Breast epithelium (tissue), 4 donors: ENCODE measurements at regions not wholly inside any gene's neighbourhood (a gene's known extent, or its start where the extent isn't known, plus 50 kb on each side); places are given as distances from the start of the nearest gene placed in this dataset.
A peak's percentile ranks its signal among the peaks of the same experiment; 100 is the strongest.

Experiments used
- DNase-seq, 2 donors: peaks; one replicate each; pipeline ENCODE4 v3.0.0-alpha.2; 2019; ENCODE audit warnings: low spot score in 2 of 2
- H3K27ac ChIP-seq, 2 donors: fragments of 200-600 bp; sonication (generic) in 1 of 2; one replicate each; pipeline ENCODE4 v1.5.1; 2016 to 2019; ENCODE audit warnings: mild to moderate bottlenecking in 1 of 2
- H3K27me3 ChIP-seq, 2 donors: fragments of 200-600 bp; sonication (generic) in 1 of 2; one replicate each; pipeline versions ENCODE4 v1.5.1 to v1.6.0; 2017 to 2019; ENCODE audit warnings: control low read depth in 1 of 2, mild to moderate bottlenecking in 1 of 2
- H3K36me3 ChIP-seq: fragments of 200-600 bp; one replicate; pipeline ENCODE4 v1.5.1; 2019
- H3K4me1 ChIP-seq, 2 donors: fragments of 200-600 bp; sonication (generic); one replicate each; pipeline ENCODE4 v1.5.1; 2016 to 2019; ENCODE audit warnings: control low read depth in 1 of 2
- H3K4me3 ChIP-seq, 3 donors: fragments of 200-600 bp; sonication (generic); 1 replicate in 2 of 3; 2 replicates in 1 of 3; pipeline ENCODE4 v1.5.1; 2016 to 2019; ENCODE audit warnings: mild to moderate bottlenecking in 3 of 3, moderate library complexity in 2 of 3
- H3K9me3 ChIP-seq, 2 donors: fragments of 200-600 bp; sonication (generic) in 1 of 2; one replicate each; pipeline ENCODE4 v1.5.1; 2016 to 2019; ENCODE audit warnings: control low read depth in 1 of 2
- CTCF ChIP-seq, 3 donors: fragments of 450-650 bp; IDR thresholded peaks; one replicate each; pipeline ENCODE4 v1.5.1; 2016 to 2017; ENCODE audit warnings: antibody characterized with exemption in 3 of 3, mild to moderate bottlenecking in 3 of 3, moderate library complexity in 3 of 3
- POLR2A ChIP-seq: fragments of 450-650 bp; IDR thresholded peaks from one replicate; pipeline ENCODE4 v1.6.1; 2016; ENCODE audit warnings: antibody characterized with exemption, mild to moderate bottlenecking, moderate library complexity
- POLR2AphosphoS5 ChIP-seq, 3 donors: sonication (generic); formaldehyde crosslinking; IDR thresholded peaks; one replicate each; pipeline ENCODE4 v1.6.1; 2017; ENCODE audit warnings: antibody characterized with exemption in 3 of 3
- intact Hi-C: fragments of 100-400 bp; cut with DNase I; formaldehyde crosslinking; loops from one replicate; pipeline ENCODE4 v1.15.1; 2023; ENCODE audit warnings: low total_unique reads

- intact Hi-C loops: no loop called here
- Histone ChIP-seq H3K9me3 (no peaks in the 10 kb centered on the region), H3K4me3 (no peak overlapping the region), H3K27me3 (no peaks in the 10 kb centered on the region), H3K36me3 (no peaks in the 10 kb centered on the region), H3K27ac (no peak overlapping the region), H3K4me1 (no peaks in the 10 kb centered on the region)
- no peak for TF ChIP-seq POLR2A
- TF ChIP-seq CTCF (IDR thresholded peaks at IDR 0.05): no peak
- TF ChIP-seq POLR2AphosphoS5 (IDR thresholded peaks at IDR 0.05): no peak
- no peak for DNase-seq
Measured at GRCh38 chr15:38961456-38961855, 396.8 kb upstream of the RASGRP1 start.

DNA sequence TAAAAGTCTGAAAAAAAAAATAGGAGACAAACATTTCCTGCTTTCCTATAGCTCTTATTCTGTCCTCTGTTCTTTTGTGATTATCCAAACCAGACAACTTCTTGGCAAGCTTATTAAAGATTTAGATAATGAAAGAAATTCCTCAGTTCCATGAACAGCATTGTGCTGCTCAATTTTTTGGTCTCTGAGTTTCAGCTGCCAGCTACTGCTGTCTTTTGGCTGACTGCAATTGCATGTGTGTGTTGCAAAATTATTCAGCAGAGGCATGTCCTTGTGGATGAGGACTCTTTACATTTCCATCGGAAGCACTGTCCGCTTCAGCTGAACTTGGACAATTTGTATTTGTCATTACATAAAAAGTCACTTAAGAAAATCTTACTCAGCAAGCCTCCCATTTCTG is 397.3 kb upstream of the RASGRP1 start:
- no peaks in the 10 kb centered on the region for H3K27me3 ChIP-seq
- H3K4me3 ChIP-seq: no peak overlapping the region
- DNase-seq: no peak
- no peak overlapping the region for H3K27ac ChIP-seq
- intact Hi-C loops: no loop called here
- no peaks in the 10 kb centered on the region for H3K4me1 ChIP-seq
- no peak for TF ChIP-seq POLR2AphosphoS5 (IDR thresholded peaks at IDR 0.05)
- TF ChIP-seq POLR2A: no peak
- TF ChIP-seq CTCF (IDR thresholded peaks at IDR 0.05): no peak
- H3K9me3 ChIP-seq: no peaks in the 10 kb centered on the region
- H3K36me3 ChIP-seq: no peaks in the 10 kb centered on the region

- no peaks in the 10 kb centered on the region for H3K4me1 ChIP-seq
- no peak for DNase-seq
- H3K36me3 ChIP-seq: no peaks in the 10 kb centered on the region
- no peak overlapping the region for H3K27ac ChIP-seq
- TF ChIP-seq POLR2AphosphoS5 (IDR thresholded peaks at IDR 0.05) (no peak), CTCF (IDR thresholded peaks at IDR 0.05) (no peak)
- H3K4me3 ChIP-seq: no peak overlapping the region
- no peaks in the 10 kb centered on the region for H3K27me3 ChIP-seq
- intact Hi-C loops: no loop called here
- H3K9me3 ChIP-seq: peaks cover 0 to 6% of the 10 kb centered on the region in 2 donors
Measured at GRCh38 chr15:38972831-38973230, 408.2 kb upstream of the RASGRP1 start.

GRCh38 chr15:38975282-38975990 is 410.8 kb upstream of the RASGRP1 start:
- Histone ChIP-seq H3K4me3 (no peak overlapping the region), H3K36me3 (no peaks in the 10 kb centered on the region), H3K27ac (no peak overlapping the region), H3K9me3 (peaks cover 0 to 17% of the 10 kb centered on the region in 2 donors), H3K4me1 (no peaks in the 10 kb centered on the region), H3K27me3 (no peaks in the 10 kb centered on the region)
- intact Hi-C loops: no loop called here
- TF ChIP-seq CTCF (IDR thresholded peaks at IDR 0.05): no peak
- no peak for TF ChIP-seq POLR2AphosphoS5 (IDR thresholded peaks at IDR 0.05)
- TF ChIP-seq POLR2A: no peak
- no peak for DNase-seq

DNA sequence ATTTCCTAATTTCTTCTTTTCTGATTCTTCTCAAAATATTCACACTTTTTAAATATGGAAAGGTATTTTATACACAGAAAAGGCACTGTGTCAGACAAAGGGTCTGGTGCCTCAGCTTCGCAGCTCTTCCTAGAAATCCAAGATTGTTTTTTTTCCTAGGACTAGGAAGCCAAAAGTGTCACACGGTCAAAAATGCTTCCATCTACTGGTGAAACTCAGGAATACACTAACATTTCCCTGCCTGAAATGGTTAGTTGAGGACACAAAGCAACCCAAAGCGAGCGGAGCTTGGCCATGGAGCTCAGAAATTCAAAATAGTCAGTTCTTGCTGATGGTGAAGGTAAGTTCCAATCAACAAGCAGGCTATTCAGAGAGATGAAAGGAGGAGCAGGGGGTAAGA is 426.5 kb upstream of the RASGRP1 start:
- no peaks in the 10 kb centered on the region for H3K9me3 ChIP-seq
- H3K4me3 ChIP-seq: no peak overlapping the region
- DNase-seq: no peak
- H3K27ac ChIP-seq: no peak overlapping the region
- peaks cover 0 to 3% of the 10 kb centered on the region in 2 donors for H3K4me1 ChIP-seq
- intact Hi-C loops: no loop called here
- no peaks in the 10 kb centered on the region for H3K36me3 ChIP-seq
- TF ChIP-seq POLR2A (no peak), CTCF (IDR thresholded peaks at IDR 0.05) (peak in 2 of 3 donors; percentile 17 to 49)
- H3K27me3 ChIP-seq: no peaks in the 10 kb centered on the region
